PC-3 (cell line): ENCODE measurements at regions not wholly inside any gene's neighbourhood (a gene's known extent, or its start where the extent isn't known, plus 50 kb on each side); places are given as distances from the start of the nearest gene placed in this dataset.

ENCODE experiments used
- ATAC-seq: fragments of 200-7000 bp; cut with Tn5 transposase; 2 replicates; pipeline ENCODE4 v1.9.1; 2020; ENCODE audit warnings: mild to moderate bottlenecking, moderate library complexity
- BruUV-seq: library from RNA; stranded (reverse); fragments of 400-500 nt; replicated peaks from 2 replicates; lab custom pipeline; 2021; lab: Mats Ljungman, UMichigan
- CTCF ChIA-PET: fragments of 300-600 bp; sonication (Branson Sonifier 250); formaldehyde crosslinking; loops from one replicate; lab custom pipeline; 2022; ENCODE audit warnings: antibody characterized with exemption; lab: Charles Lee
- POLR2A ChIA-PET: fragments of 300-600 bp; sonication (Branson Sonifier 250); formaldehyde crosslinking; loops from one replicate; lab custom pipeline; 2022; ENCODE audit warnings: antibody characterized with exemption; ENCODE audit not compliant: unreplicated experiment; lab: Charles Lee
- DNase-seq: peaks from one replicate; pipeline ENCODE4 v3.0.0-alpha.2; 2015
- H2AFZ ChIP-seq: fragments of 300-600 bp; sonication (generic); 2 replicates; pipeline ENCODE4 v1.6.0; 2016; ENCODE audit warnings: antibody characterized with exemption, low read length
- H3F3A ChIP-seq: fragments of 300-600 bp; sonication (generic); one replicate; pipeline ENCODE4 v1.6.0; 2017; ENCODE audit warnings: antibody characterized with exemption, low read length, control low read depth, mild to moderate bottlenecking; ENCODE audit not compliant: unreplicated experiment
- H3K27ac ChIP-seq: fragments of 300-600 bp; sonication (generic); 2 replicates; pipeline ENCODE4 v1.5.1; 2016; ENCODE audit warnings: mild to moderate bottlenecking, low read length
- H3K27me3 ChIP-seq: fragments of 300-600 bp; sonication (generic); 2 replicates; pipeline ENCODE4 v1.6.1; 2016; ENCODE audit warnings: low read length, mixed read lengths
- H3K36me3 ChIP-seq: fragments of 300-600 bp; sonication (generic); 2 replicates; pipeline ENCODE4 v1.6.1; 2016; ENCODE audit warnings: low read depth, mixed run types, low read length, mixed read lengths
- H3K4me1 ChIP-seq: fragments of 300-600 bp; sonication (generic); 2 replicates; pipeline ENCODE4 v1.5.1; 2016; ENCODE audit warnings: low read length; ENCODE audit not compliant: insufficient read depth
- H3K4me2 ChIP-seq: fragments of 300-600 bp; sonication (generic); 2 replicates; pipeline ENCODE4 v1.6.0; 2016; ENCODE audit warnings: low read length
- H3K4me3 ChIP-seq: fragments of 300-600 bp; sonication (generic); 2 replicates; pipeline ENCODE4 v1.5.1; 2016; ENCODE audit warnings: mild to moderate bottlenecking, low read length, mixed read lengths
- H3K79me2 ChIP-seq: fragments of 300-600 bp; sonication (generic); 2 replicates; pipeline ENCODE4 v1.6.1; 2017; ENCODE audit warnings: low read length, mixed read lengths
- H3K9ac ChIP-seq: fragments of 300-600 bp; sonication (generic); 2 replicates; pipeline ENCODE4 v1.6.0; 2016; ENCODE audit warnings: mild to moderate bottlenecking, low read length
- H3K9me2 ChIP-seq: fragments of 300-600 bp; sonication (generic); replicated peaks from 2 replicates; pipeline ENCODE4 v1.6.1; 2016; ENCODE audit warnings: mixed run types, low read length, mixed read lengths
- H3K9me3 ChIP-seq: fragments of 300-600 bp; sonication (generic); 2 replicates; pipeline ENCODE4 v1.6.1; 2016; ENCODE audit warnings: low read length, mixed read lengths
- H4K20me1 ChIP-seq: fragments of 300-600 bp; sonication (generic); 2 replicates; pipeline ENCODE4 v1.6.1; 2016; ENCODE audit warnings: low read length, mixed read lengths
- CTCF ChIP-seq: fragments of 300-600 bp; sonication (generic); conservative IDR thresholded peaks from 2 replicates; pipeline ENCODE4 v1.5.1; 2017; ENCODE audit warnings: antibody characterized with exemption, low read depth, mild to moderate bottlenecking, low read length
- EZH2 ChIP-seq: fragments of 300-600 bp; sonication (generic); IDR thresholded peaks from one replicate; pipeline ENCODE4 v1.6.1; 2017; ENCODE audit warnings: antibody characterized with exemption, mild to moderate bottlenecking, low read length; ENCODE audit not compliant: unreplicated experiment
- EZH2phosphoT487 ChIP-seq: fragments of 300-600 bp; sonication (generic); IDR thresholded peaks from 2 replicates; pipeline ENCODE4 v1.6.1; 2018; ENCODE audit warnings: mild to moderate bottlenecking, antibody characterized with exemption, low read length, borderline replicate concordance
- intact Hi-C: fragments of 100-400 bp; cut with micrococcal nuclease; formaldehyde crosslinking; loops from 2 replicates; pipeline ENCODE4 v1.9.0; 2023

GRCh38 chr1:81330111-81330510 lies 470.6 kb upstream of the ADGRL2 start:
- POLR2A ChIA-PET = no interaction called here
- no peaks in the 10 kb centered on the region for H3K36me3 ChIP-seq
- TF ChIP-seq EZH2 (no peak), CTCF (no peak), EZH2phosphoT487 (no peak)
- no peak overlapping the region for H3K4me3 ChIP-seq
- no peaks in the 10 kb centered on the region for H3K79me2 ChIP-seq
- no peaks in the 10 kb centered on the region for H3K27me3 ChIP-seq
- no peak overlapping the region for H3K9ac ChIP-seq
- H3K4me2 ChIP-seq = no peak overlapping the region
- no peaks in the 10 kb centered on the region for H3K4me1 ChIP-seq
- no peak overlapping the region for H2AFZ ChIP-seq
- no peaks in the 10 kb centered on the region for H3F3A ChIP-seq
- BruUV-seq = no TSS peak
- H3K9me2 ChIP-seq = no peaks in the 10 kb centered on the region
- H4K20me1 ChIP-seq = no peaks in the 10 kb centered on the region
- DNase-seq (no peak), ATAC-seq (no peak)
- CTCF ChIA-PET = no interaction called here
- H3K27ac ChIP-seq = no peak overlapping the region
- no peaks in the 10 kb centered on the region for H3K9me3 ChIP-seq
- intact Hi-C loops = no loop called here

GRCh38 chr1:81329041-81329440 lies 471.7 kb upstream of the ADGRL2 start:
- intact Hi-C loops = no loop called here
- ATAC-seq = no peak
- CTCF ChIA-PET = no interaction called here

More at GRCh38 chr1:81329041-81329440, 471.7 kb upstream of the ADGRL2 start:
- Histone ChIP-seq H4K20me1 (no peaks in the 10 kb centered on the region), H3K36me3 (no peaks in the 10 kb centered on the region), H3K9me2 (no peaks in the 10 kb centered on the region), H3K4me2 (no peak overlapping the region), H3K9me3 (no peaks in the 10 kb centered on the region), H2AFZ (no peak overlapping the region), H3K4me3 (no peak overlapping the region), H3K79me2 (no peaks in the 10 kb centered on the region), H3K4me1 (no peaks in the 10 kb centered on the region), H3K9ac (no peak overlapping the region), H3K27ac (no peak overlapping the region), H3K27me3 (no peaks in the 10 kb centered on the region), H3F3A (no peaks in the 10 kb centered on the region)
- TF ChIP-seq EZH2phosphoT487 (no peak), CTCF (no peak), EZH2 (no peak)
- no TSS peak for BruUV-seq
- DNase-seq = no peak
- POLR2A ChIA-PET = no interaction called here
